ENCODE measurements at regions not wholly inside any gene's neighbourhood (a gene's known extent, or its start where the extent isn't known, plus 50 kb on each side); places are given as distances from the start of the nearest gene placed in this dataset.

- TF ChIP-seq, protein P1, sequence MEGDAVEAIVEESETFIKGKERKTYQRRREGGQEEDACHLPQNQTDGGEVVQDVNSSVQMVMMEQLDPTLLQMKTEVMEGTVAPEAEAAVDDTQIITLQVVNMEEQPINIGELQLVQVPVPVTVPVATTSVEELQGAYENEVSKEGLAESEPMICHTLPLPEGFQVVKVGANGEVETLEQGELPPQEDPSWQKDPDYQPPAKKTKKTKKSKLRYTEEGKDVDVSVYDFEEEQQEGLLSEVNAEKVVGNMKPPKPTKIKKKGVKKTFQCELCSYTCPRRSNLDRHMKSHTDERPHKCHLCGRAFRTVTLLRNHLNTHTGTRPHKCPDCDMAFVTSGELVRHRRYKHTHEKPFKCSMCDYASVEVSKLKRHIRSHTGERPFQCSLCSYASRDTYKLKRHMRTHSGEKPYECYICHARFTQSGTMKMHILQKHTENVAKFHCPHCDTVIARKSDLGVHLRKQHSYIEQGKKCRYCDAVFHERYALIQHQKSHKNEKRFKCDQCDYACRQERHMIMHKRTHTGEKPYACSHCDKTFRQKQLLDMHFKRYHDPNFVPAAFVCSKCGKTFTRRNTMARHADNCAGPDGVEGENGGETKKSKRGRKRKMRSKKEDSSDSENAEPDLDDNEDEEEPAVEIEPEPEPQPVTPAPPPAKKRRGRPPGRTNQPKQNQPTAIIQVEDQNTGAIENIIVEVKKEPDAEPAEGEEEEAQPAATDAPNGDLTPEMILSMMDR (IDR thresholded peaks at IDR 0.05; ENCODE audit: control extremely low read depth, extremely low read depth), result no peak
- 88 to 96% methylated on average over 3 of the region's 3 CpGs for WGBS, 2 donors
- peaks cover 0 to 3% (median 0%) of the 10 kb centered on the region in 4 donors for H3K9me3 ChIP-seq (ENCODE audit: control insufficient read depth in 4 of 4, insufficient read depth in 3 of 4, low read length in 3 of 4)
- DNase-seq (no peak), ATAC-seq (ENCODE audit: insufficient read depth, low FRiP score) (no peak)
- H3K4me3 ChIP-seq, result no peak overlapping the region
- no peaks in the 10 kb centered on the region for H3K4me1 ChIP-seq (ENCODE audit: control insufficient read depth in 5 of 5, insufficient read depth in 5 of 5, low read length in 5 of 5)
- H3K27me3 ChIP-seq (ENCODE audit: control insufficient read depth in 3 of 3, insufficient read depth in 3 of 3, low read length in 2 of 3), result no peaks in the 10 kb centered on the region
- no peak overlapping the region for H3K27ac ChIP-seq (ENCODE audit: low read depth in 1 of 2, low read length in 1 of 2)
- no peak overlapping the region for H3K9ac ChIP-seq (ENCODE audit: insufficient read depth in 1 of 2, low read length in 2 of 2)
- H3K36me3 ChIP-seq (ENCODE audit: control insufficient read depth in 4 of 4, insufficient read depth in 4 of 4, low read length in 4 of 4), result no peaks in the 10 kb centered on the region
These were observed 470.0 kb downstream of the GASK1B start for GRCh38 chr4:157702831-157703230.

DNA sequence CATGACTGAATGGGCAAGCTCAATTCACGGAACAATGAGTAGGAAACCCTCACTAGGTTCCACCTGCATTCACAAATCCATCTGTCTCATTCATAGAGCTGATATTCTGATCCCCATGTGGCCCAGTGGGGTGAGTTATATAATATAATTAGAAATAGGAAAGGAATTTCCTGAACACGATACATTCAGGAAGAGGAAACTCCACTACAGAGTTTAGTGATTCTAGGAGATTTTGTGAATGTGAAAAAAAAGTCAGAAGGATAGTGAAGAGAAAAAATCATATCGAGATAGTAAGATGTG, 471.2 kb downstream of the GASK1B start:
- ATAC-seq (ENCODE audit: insufficient read depth, low FRiP score), result no peak
- no peak for DNase-seq
- WGBS, 2 donors, result 48 to 55% methylated on average over 3 of the region's 3 CpGs
- Histone ChIP-seq H3K36me3 (ENCODE audit: control insufficient read depth in 4 of 4, insufficient read depth in 4 of 4, low read length in 4 of 4) (no peaks in the 10 kb centered on the region), H3K4me3 (no peak overlapping the region), H3K9ac (ENCODE audit: insufficient read depth in 1 of 2, low read length in 2 of 2) (no peak overlapping the region), H3K9me3 (ENCODE audit: control insufficient read depth in 4 of 4, insufficient read depth in 3 of 4, low read length in 3 of 4) (peaks cover 0 to 3% (median 0%) of the 10 kb centered on the region in 4 donors), H3K27ac (ENCODE audit: low read depth in 1 of 2, low read length in 1 of 2) (no peak overlapping the region), H3K27me3 (ENCODE audit: control insufficient read depth in 3 of 3, insufficient read depth in 3 of 3, low read length in 2 of 3) (no peaks in the 10 kb centered on the region), H3K4me1 (ENCODE audit: control insufficient read depth in 5 of 5, insufficient read depth in 5 of 5, low read length in 5 of 5) (no peaks in the 10 kb centered on the region)
- TF ChIP-seq, protein P1 (IDR thresholded peaks at IDR 0.05; ENCODE audit: control extremely low read depth, extremely low read depth), result no peak

DNA sequence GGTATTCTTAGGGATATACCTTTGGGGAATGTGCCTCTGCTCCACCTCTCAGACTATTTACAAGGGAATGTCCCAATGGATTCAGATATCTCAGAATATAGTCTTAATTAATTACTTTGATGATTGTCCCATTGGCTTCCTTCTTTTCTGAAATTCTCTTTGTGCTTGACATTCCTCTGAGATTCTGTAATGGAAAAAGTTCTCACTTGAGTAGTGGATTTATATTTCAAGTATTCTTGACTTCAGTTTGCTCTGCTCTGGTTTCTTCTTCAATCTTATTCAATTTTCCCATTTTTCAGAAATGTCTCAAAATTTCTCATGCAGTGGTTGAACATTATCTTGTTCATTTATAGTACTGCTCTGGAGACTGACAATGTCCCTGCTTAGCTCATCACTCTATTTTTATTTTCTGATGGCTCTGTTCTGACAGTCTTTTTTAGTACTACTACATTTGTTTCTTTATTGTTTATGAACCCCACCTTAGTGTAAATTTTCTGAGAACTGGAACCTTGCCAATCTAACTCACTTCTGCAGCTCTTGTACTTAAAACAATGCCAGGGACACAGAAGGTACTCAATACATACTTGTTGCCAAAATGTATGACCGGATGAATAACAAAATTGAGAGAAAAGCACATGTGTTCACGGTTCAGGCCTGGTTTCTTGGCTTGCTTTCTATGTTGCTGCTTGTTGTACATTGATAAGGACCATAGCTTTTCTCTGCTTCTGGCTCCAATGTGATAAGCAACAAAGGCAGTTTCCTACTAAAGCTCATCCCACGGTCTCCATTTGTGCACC, 471.7 kb downstream of the GASK1B start:
- no peak overlapping the region for H3K9ac ChIP-seq (ENCODE audit: insufficient read depth in 1 of 2, low read length in 2 of 2)
- WGBS, 2 donors, result 56 to 70% methylated on average over 3 of the region's 3 CpGs

More for the DNA sequence above, 471.7 kb downstream of the GASK1B start:
- ATAC-seq (ENCODE audit: insufficient read depth, low FRiP score) (no peak), DNase-seq (peak in 2 of 3 donors; percentile 40 to 49)
- TF ChIP-seq, protein P1 (IDR thresholded peaks at IDR 0.05; ENCODE audit: control extremely low read depth, extremely low read depth), result no peak
- H3K4me3 ChIP-seq, result no peak overlapping the region
- no peaks in the 10 kb centered on the region for H3K36me3 ChIP-seq (ENCODE audit: control insufficient read depth in 4 of 4, insufficient read depth in 4 of 4, low read length in 4 of 4)
- no peaks in the 10 kb centered on the region for H3K27me3 ChIP-seq (ENCODE audit: control insufficient read depth in 3 of 3, insufficient read depth in 3 of 3, low read length in 2 of 3)
- H3K27ac ChIP-seq (ENCODE audit: low read depth in 1 of 2, low read length in 1 of 2), result no peak overlapping the region
- H3K9me3 ChIP-seq (ENCODE audit: control insufficient read depth in 4 of 4, insufficient read depth in 3 of 4, low read length in 3 of 4), result no peaks in the 10 kb centered on the region
- no peaks in the 10 kb centered on the region for H3K4me1 ChIP-seq (ENCODE audit: control insufficient read depth in 5 of 5, insufficient read depth in 5 of 5, low read length in 5 of 5)

Measured in lung (tissue), 11 donors.